ENCODE measurements at regions not wholly inside any gene's neighbourhood (a gene's known extent, or its start where the extent isn't known, plus 50 kb on each side); places are given as distances from the start of the nearest gene placed in this dataset.

- DNase-seq (ENCODE audit: low read depth in 2 of 2) = no peak
Measured at GRCh38 chr5:159695741-159696294, 220.5 kb upstream of the ADRA1B start.

GRCh38 chr5:159697530-159697929, 218.8 kb upstream of the ADRA1B start:
- DNase-seq (ENCODE audit: low read depth in 2 of 2) = no peak

- no peak for DNase-seq (ENCODE audit: low read depth in 2 of 2)
Measured at GRCh38 chr5:159698322-159698721, 218.0 kb upstream of the ADRA1B start.

GRCh38 chr5:159700016-159700415, 216.3 kb upstream of the ADRA1B start:
- DNase-seq (ENCODE audit: low read depth in 2 of 2) = no peak

- DNase-seq (ENCODE audit: low read depth in 2 of 2) = no peak
Measured at GRCh38 chr5:159702301-159702700, 214.0 kb upstream of the ADRA1B start.

GRCh38 chr5:159702826-159703225, 213.5 kb upstream of the ADRA1B start:
- no peak for DNase-seq (ENCODE audit: low read depth in 2 of 2)

- DNase-seq (ENCODE audit: low read depth in 2 of 2) = no peak
Measured at GRCh38 chr5:159704160-159704559, 212.1 kb upstream of the ADRA1B start.

- DNase-seq (ENCODE audit: low read depth in 2 of 2) = no peak
Measured at GRCh38 chr5:159705948-159706347, 210.3 kb upstream of the ADRA1B start.

- no peak for DNase-seq (ENCODE audit: low read depth in 2 of 2)
Measured at GRCh38 chr5:159708090-159708489, 208.2 kb upstream of the ADRA1B start.

- peak in 1 of 2 donors; percentile 19 for DNase-seq (ENCODE audit: low read depth in 2 of 2)
Measured at GRCh38 chr5:159712672-159713071, 203.6 kb upstream of the ADRA1B start.

- no peak for DNase-seq (ENCODE audit: low read depth in 2 of 2)
Measured at GRCh38 chr5:159713254-159713653, 203.0 kb upstream of the ADRA1B start.

- DNase-seq (ENCODE audit: low read depth in 2 of 2) = no peak
Measured at GRCh38 chr5:159713773-159714172, 202.5 kb upstream of the ADRA1B start.

GRCh38 chr5:159725475-159725874, 190.8 kb upstream of the ADRA1B start:
- no peak for DNase-seq (ENCODE audit: low read depth in 2 of 2)

- DNase-seq (ENCODE audit: low read depth in 2 of 2) = no peak
Measured at GRCh38 chr5:159727167-159727566, 189.1 kb upstream of the ADRA1B start.

- DNase-seq (ENCODE audit: low read depth in 2 of 2) = no peak
Measured at GRCh38 chr5:159730285-159730684, 186.0 kb upstream of the ADRA1B start.

- no peak for DNase-seq (ENCODE audit: low read depth in 2 of 2)
Measured at GRCh38 chr5:159732220-159732619, 184.1 kb upstream of the ADRA1B start.

GRCh38 chr5:159734366-159734765, 181.9 kb upstream of the ADRA1B start:
- no peak for DNase-seq (ENCODE audit: low read depth in 2 of 2)

GRCh38 chr5:159735036-159735435, 181.2 kb upstream of the ADRA1B start:
- no peak for DNase-seq (ENCODE audit: low read depth in 2 of 2)

- DNase-seq (ENCODE audit: low read depth in 2 of 2) = no peak
Measured at GRCh38 chr5:159735749-159736660, 180.3 kb upstream of the ADRA1B start.

- no peak for DNase-seq (ENCODE audit: low read depth in 2 of 2)
Measured at GRCh38 chr5:159736844-159737243, 179.4 kb upstream of the ADRA1B start.

GRCh38 chr5:159737263-159737662, 179.0 kb upstream of the ADRA1B start:
- DNase-seq (ENCODE audit: low read depth in 2 of 2) = no peak

- no peak for DNase-seq (ENCODE audit: low read depth in 2 of 2)
Measured at GRCh38 chr5:159741829-159742322, 174.4 kb upstream of the ADRA1B start.

GRCh38 chr5:159743234-159743633, 173.0 kb upstream of the ADRA1B start:
- DNase-seq (ENCODE audit: low read depth in 2 of 2) = no peak
